ENCODE measurements at regions not wholly inside any gene's neighbourhood (a gene's known extent, or its start where the extent isn't known, plus 50 kb on each side); places are given as distances from the start of the nearest gene placed in this dataset.

DNA sequence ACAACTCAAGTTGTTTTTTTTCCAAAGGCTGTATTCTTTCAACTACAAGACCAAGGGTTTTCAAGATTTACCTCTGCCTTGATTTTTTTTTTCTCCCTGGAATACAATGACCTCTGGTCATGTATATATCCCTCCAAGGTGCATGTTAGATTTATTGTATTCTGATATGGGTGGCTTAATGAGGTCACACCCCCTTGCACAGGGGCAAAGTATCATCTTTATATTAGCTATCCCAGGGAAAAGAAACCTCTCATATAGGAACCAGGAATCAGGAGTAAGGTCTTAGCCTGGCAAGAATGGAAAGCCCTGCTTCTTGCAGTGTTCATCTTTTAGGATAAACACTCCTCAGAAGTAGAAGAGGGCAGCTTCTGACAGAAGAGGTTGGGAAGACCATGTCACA lies 516.9 kb upstream of the TENM4 start:
- Histone ChIP-seq H3K9me2 (replicated peaks; ENCODE audit: insufficient read depth) (no peaks in the 10 kb centered on the region), H3K4me1 (ENCODE audit: insufficient read depth) (no peaks in the 10 kb centered on the region), H3K9me3 (ENCODE audit: low read depth) (no peaks in the 10 kb centered on the region), H3K27me3 (no peaks in the 10 kb centered on the region), H3K79me2 (no peaks in the 10 kb centered on the region), H3K27ac (no peak overlapping the region), H3K4me3 (no peak overlapping the region), H2AFZ (no peak overlapping the region), H4K20me1 (ENCODE audit: insufficient read depth, poor library complexity, severe bottlenecking) (no peaks in the 10 kb centered on the region), H3K4me2 (no peak overlapping the region), H3K36me3 (replicated peaks; ENCODE audit: insufficient read depth, low read depth) (peaks cover 4% of the 10 kb centered on the region)
- TF ChIP-seq, protein P1, sequence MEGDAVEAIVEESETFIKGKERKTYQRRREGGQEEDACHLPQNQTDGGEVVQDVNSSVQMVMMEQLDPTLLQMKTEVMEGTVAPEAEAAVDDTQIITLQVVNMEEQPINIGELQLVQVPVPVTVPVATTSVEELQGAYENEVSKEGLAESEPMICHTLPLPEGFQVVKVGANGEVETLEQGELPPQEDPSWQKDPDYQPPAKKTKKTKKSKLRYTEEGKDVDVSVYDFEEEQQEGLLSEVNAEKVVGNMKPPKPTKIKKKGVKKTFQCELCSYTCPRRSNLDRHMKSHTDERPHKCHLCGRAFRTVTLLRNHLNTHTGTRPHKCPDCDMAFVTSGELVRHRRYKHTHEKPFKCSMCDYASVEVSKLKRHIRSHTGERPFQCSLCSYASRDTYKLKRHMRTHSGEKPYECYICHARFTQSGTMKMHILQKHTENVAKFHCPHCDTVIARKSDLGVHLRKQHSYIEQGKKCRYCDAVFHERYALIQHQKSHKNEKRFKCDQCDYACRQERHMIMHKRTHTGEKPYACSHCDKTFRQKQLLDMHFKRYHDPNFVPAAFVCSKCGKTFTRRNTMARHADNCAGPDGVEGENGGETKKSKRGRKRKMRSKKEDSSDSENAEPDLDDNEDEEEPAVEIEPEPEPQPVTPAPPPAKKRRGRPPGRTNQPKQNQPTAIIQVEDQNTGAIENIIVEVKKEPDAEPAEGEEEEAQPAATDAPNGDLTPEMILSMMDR (IDR thresholded peaks at IDR 0.05; ENCODE audit: poor library complexity) = no peak
- no peak for TF ChIP-seq EZH2 (IDR thresholded peaks at IDR 0.05; ENCODE audit: borderline replicate concordance)
- DNase-seq (ENCODE audit: low spot score) = no peak

DNA sequence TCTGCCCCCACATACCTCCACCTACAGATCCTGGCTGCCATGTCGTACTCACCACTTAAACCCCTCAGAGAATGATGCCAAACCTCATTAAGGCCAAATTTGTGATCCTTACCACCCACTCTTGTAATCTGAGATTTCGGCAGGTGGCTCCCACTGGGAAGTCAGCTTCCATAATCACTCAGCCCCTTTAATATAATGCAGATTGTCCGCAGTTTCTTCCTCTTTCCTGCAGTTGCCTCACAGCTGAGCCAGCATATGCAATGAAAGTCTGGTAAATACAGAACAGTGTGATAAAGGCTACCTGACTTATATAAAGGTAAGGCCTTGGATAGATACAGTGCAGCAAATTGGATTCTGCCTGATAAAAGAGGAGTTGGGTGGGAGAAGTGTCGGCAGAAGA lies 515.2 kb upstream of the TENM4 start:
- no peaks in the 10 kb centered on the region for H3K79me2 ChIP-seq
- no peaks in the 10 kb centered on the region for H3K27me3 ChIP-seq
- H3K4me3 ChIP-seq = no peak overlapping the region
- no peaks in the 10 kb centered on the region for H4K20me1 ChIP-seq (ENCODE audit: insufficient read depth, poor library complexity, severe bottlenecking)
- H3K4me1 ChIP-seq (ENCODE audit: insufficient read depth) = no peaks in the 10 kb centered on the region
- no peak overlapping the region for H3K27ac ChIP-seq
- H2AFZ ChIP-seq = no peak overlapping the region
- H3K9me2 ChIP-seq (replicated peaks; ENCODE audit: insufficient read depth) = no peaks in the 10 kb centered on the region
- TF ChIP-seq, protein P1 (IDR thresholded peaks at IDR 0.05; ENCODE audit: poor library complexity) = no peak
- TF ChIP-seq EZH2phosphoT487 (IDR thresholded peaks at IDR 0.05; ENCODE audit: low read depth, severe bottlenecking, unreplicated experiment) = no peak
- TF ChIP-seq EZH2 (IDR thresholded peaks at IDR 0.05; ENCODE audit: borderline replicate concordance) = no peak
- no peak for DNase-seq (ENCODE audit: low spot score)
- H3K36me3 ChIP-seq (replicated peaks; ENCODE audit: insufficient read depth, low read depth) = peaks cover 4% of the 10 kb centered on the region
- no peak overlapping the region for H3K4me2 ChIP-seq
- no peaks in the 10 kb centered on the region for H3K9me3 ChIP-seq (ENCODE audit: low read depth)
- 70% methylated on average over 4 of the region's 4 CpGs for WGBS (ENCODE audit: low lambda C conversion rate, missing lambda C conversion rate)

DNA sequence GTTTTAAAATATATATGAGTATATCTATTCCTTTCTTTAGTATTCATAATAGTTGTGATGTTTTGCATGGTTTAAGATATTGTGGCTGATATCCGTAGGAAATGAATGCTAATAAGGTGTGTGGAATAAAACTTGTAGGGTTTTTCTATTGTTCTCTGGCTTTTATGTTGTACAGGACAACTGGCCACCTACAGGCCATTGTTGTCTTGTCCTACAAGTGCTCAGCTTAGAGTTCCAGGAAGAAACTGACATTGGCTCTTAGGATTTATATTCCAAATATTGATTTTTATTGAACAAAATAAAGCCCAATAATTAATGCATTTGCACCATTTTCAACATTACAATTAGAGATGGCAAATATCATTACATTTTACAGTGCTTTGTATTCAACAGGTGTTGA lies 512.8 kb upstream of the TENM4 start:
- Histone ChIP-seq H3K27ac (no peak overlapping the region), H3K9me3 (ENCODE audit: low read depth) (no peaks in the 10 kb centered on the region), H4K20me1 (ENCODE audit: insufficient read depth, poor library complexity, severe bottlenecking) (no peaks in the 10 kb centered on the region), H3K9me2 (replicated peaks; ENCODE audit: insufficient read depth) (no peaks in the 10 kb centered on the region), H3K4me2 (no peak overlapping the region), H3K79me2 (no peaks in the 10 kb centered on the region), H3K36me3 (replicated peaks; ENCODE audit: insufficient read depth, low read depth) (no peaks in the 10 kb centered on the region), H3K27me3 (no peaks in the 10 kb centered on the region), H3K4me3 (no peak overlapping the region), H2AFZ (no peak overlapping the region), H3K4me1 (ENCODE audit: insufficient read depth) (no peaks in the 10 kb centered on the region)
- TF ChIP-seq EZH2phosphoT487 (IDR thresholded peaks at IDR 0.05; ENCODE audit: low read depth, severe bottlenecking, unreplicated experiment) (no peak), EZH2 (IDR thresholded peaks at IDR 0.05; ENCODE audit: borderline replicate concordance) (no peak)
- TF ChIP-seq, protein P1 (IDR thresholded peaks at IDR 0.05; ENCODE audit: poor library complexity) = no peak
- DNase-seq (ENCODE audit: low spot score) = no peak
- 83% methylated on average over 1 of the region's 1 CpG for WGBS (ENCODE audit: low lambda C conversion rate, missing lambda C conversion rate)

DNA sequence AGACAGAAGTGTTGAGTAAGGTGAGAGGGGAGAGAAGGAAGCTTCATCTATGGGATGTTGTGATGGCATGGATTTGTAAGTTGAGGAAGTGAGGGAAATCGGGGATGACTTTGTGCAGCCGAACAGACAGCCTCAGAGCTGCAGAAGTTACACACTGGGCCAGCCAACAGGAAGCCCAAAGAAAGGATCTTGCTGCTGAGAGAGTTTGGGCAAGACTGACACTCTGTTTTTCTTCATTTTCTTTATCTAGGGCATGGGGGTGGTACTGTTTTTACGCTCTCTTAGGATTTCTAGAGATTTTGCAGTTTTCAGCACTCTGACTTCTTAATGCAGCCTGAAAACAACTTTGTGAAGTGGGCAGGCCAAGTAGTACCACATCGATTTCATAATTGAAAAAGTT lies 509.9 kb upstream of the TENM4 start:
- Histone ChIP-seq H3K9me3 (ENCODE audit: low read depth) (no peaks in the 10 kb centered on the region), H2AFZ (no peak overlapping the region), H3K4me1 (ENCODE audit: insufficient read depth) (no peaks in the 10 kb centered on the region), H3K4me3 (no peak overlapping the region), H3K4me2 (no peak overlapping the region), H4K20me1 (ENCODE audit: insufficient read depth, poor library complexity, severe bottlenecking) (no peaks in the 10 kb centered on the region), H3K27me3 (no peaks in the 10 kb centered on the region), H3K9me2 (replicated peaks; ENCODE audit: insufficient read depth) (no peaks in the 10 kb centered on the region), H3K36me3 (replicated peaks; ENCODE audit: insufficient read depth, low read depth) (no peaks in the 10 kb centered on the region), H3K27ac (no peak overlapping the region), H3K79me2 (no peaks in the 10 kb centered on the region)
- 87% methylated on average over 4 of the region's 4 CpGs for WGBS (ENCODE audit: low lambda C conversion rate, missing lambda C conversion rate)
- DNase-seq (ENCODE audit: low spot score) = no peak
- TF ChIP-seq EZH2 (IDR thresholded peaks at IDR 0.05; ENCODE audit: borderline replicate concordance) (no peak), EZH2phosphoT487 (IDR thresholded peaks at IDR 0.05; ENCODE audit: low read depth, severe bottlenecking, unreplicated experiment) (no peak)
- TF ChIP-seq, protein P1 (IDR thresholded peaks at IDR 0.05; ENCODE audit: poor library complexity) = no peak
